CD4-positive, alpha-beta T cell treated with Interleukin-15 for 1 hour (primary cell): ENCODE measurements at regions not wholly inside any gene's neighbourhood (a gene's known extent, or its start where the extent isn't known, plus 50 kb on each side); places are given as distances from the start of the nearest gene placed in this dataset.

ENCODE experiments used
- DNase-seq: peaks from one replicate; pipeline ENCODE4 v3.0.0-alpha.2; 2020

GRCh38 chr10:24039897-24040296 is 169.0 kb upstream of the KIAA1217 start:
- DNase-seq, result no peak

- no peak for DNase-seq
These were observed 167.9 kb upstream of the KIAA1217 start for GRCh38 chr10:24041034-24041433.

- no peak for DNase-seq
These were observed 167.1 kb upstream of the KIAA1217 start for GRCh38 chr10:24041834-24042233.

GRCh38 chr10:24042884-24043283 is 166.1 kb upstream of the KIAA1217 start:
- DNase-seq, result no peak

- DNase-seq, result no peak
These were observed 162.9 kb upstream of the KIAA1217 start for GRCh38 chr10:24046060-24046459.

- DNase-seq, result no peak
These were observed 161.8 kb upstream of the KIAA1217 start for GRCh38 chr10:24047176-24047575.

- no peak for DNase-seq
These were observed 154.5 kb upstream of the KIAA1217 start for GRCh38 chr10:24054421-24054820.

GRCh38 chr10:24080207-24080606 is 128.7 kb upstream of the KIAA1217 start:
- DNase-seq, result no peak

- DNase-seq, result no peak
These were observed 122.4 kb upstream of the KIAA1217 start for GRCh38 chr10:24086296-24087086.

- no peak for DNase-seq
These were observed 117.7 kb upstream of the KIAA1217 start for GRCh38 chr10:24091256-24091655.

GRCh38 chr10:24096281-24096680 is 112.7 kb upstream of the KIAA1217 start:
- no peak for DNase-seq

- no peak for DNase-seq
These were observed 111.2 kb upstream of the KIAA1217 start for GRCh38 chr10:24097751-24098207.

GRCh38 chr10:24104895-24105294 is 104.0 kb upstream of the KIAA1217 start:
- no peak for DNase-seq

GRCh38 chr10:24113901-24114300 is 95.0 kb upstream of the KIAA1217 start:
- no peak for DNase-seq

- DNase-seq, result no peak
These were observed 94.4 kb upstream of the KIAA1217 start for GRCh38 chr10:24114556-24114955.

- no peak for DNase-seq
These were observed 93.5 kb upstream of the KIAA1217 start for GRCh38 chr10:24115403-24115802.

- no peak for DNase-seq
These were observed 90.7 kb upstream of the KIAA1217 start for GRCh38 chr10:24118246-24118645.

- DNase-seq, result no peak
These were observed 89.0 kb upstream of the KIAA1217 start for GRCh38 chr10:24119896-24120295.

- no peak for DNase-seq
These were observed 88.3 kb upstream of the KIAA1217 start for GRCh38 chr10:24120646-24121045.

- no peak for DNase-seq
These were observed 81.4 kb upstream of the KIAA1217 start for GRCh38 chr10:24127516-24127915.

- DNase-seq, result no peak
These were observed 80.7 kb upstream of the KIAA1217 start for GRCh38 chr10:24128066-24128730.

- no peak for DNase-seq
These were observed 76.2 kb upstream of the KIAA1217 start for GRCh38 chr10:24132741-24133140.

- DNase-seq, result no peak
These were observed 75.1 kb upstream of the KIAA1217 start for GRCh38 chr10:24133835-24134234.

- no peak for DNase-seq
These were observed 72.9 kb upstream of the KIAA1217 start for GRCh38 chr10:24136070-24136469.
